Neural cell (in vitro differentiated cells): ENCODE measurements at regions not wholly inside any gene's neighbourhood (a gene's known extent, or its start where the extent isn't known, plus 50 kb on each side); places are given as distances from the start of the nearest gene placed in this dataset.

ENCODE experiments used
- H2AFZ ChIP-seq: fragments of 200-600, 300-800 bp; sonication (generic), shearing (Covaris generic); 2 replicates; pipeline ENCODE4 v1.6.0; 2014; ENCODE audit warnings: low read depth, mild to moderate bottlenecking, antibody characterized with exemption, low read length, moderate library complexity
- H3F3A ChIP-seq: fragments of 200-600 bp; shearing (Covaris generic); 2 replicates; pipeline ENCODE4 v1.6.1; 2016; ENCODE audit warnings: mild to moderate bottlenecking, moderate library complexity, mixed read lengths, antibody characterized with exemption, low read length; ENCODE audit not compliant: insufficient read depth, poor library complexity, severe bottlenecking
- H3K27ac ChIP-seq: fragments of 200-600, 300-800 bp; sonication (generic), shearing (Covaris generic); 2 replicates; pipeline ENCODE4 v1.5.1; 2014; ENCODE audit warnings: mild to moderate bottlenecking, low read length, moderate library complexity
- H3K27me3 ChIP-seq: fragments of 300-800, 200-600 bp; sonication (generic), shearing (Covaris generic); 2 replicates; pipeline ENCODE4 v1.6.0; 2014; ENCODE audit warnings: mild to moderate bottlenecking, low read depth, low read length, moderate library complexity; ENCODE audit not compliant: insufficient read depth
- H3K36me3 ChIP-seq: fragments of 300-800, 200-600 bp; sonication (generic), shearing (Covaris generic); 2 replicates; pipeline ENCODE4 v1.5.1; 2014; ENCODE audit warnings: mild to moderate bottlenecking, antibody characterized with exemption, low read length, moderate library complexity; ENCODE audit not compliant: insufficient read depth
- H3K4me2 ChIP-seq: fragments of 300-800, 200-600 bp; sonication (generic), shearing (Covaris generic); 2 replicates; pipeline ENCODE4 v1.6.0; 2014; ENCODE audit warnings: mild to moderate bottlenecking, low read length
- H3K4me3 ChIP-seq: fragments of 300-800, 200-600 bp; sonication (generic), shearing (Covaris generic); 2 replicates; pipeline ENCODE4 v1.5.1; 2014; ENCODE audit warnings: mild to moderate bottlenecking, low read length, moderate library complexity
- H3K79me2 ChIP-seq: fragments of 200-600 bp; shearing (Covaris generic); replicated peaks from 2 replicates; pipeline ENCODE4 v1.6.0; 2014; ENCODE audit warnings: mild to moderate bottlenecking, low read length, moderate library complexity; ENCODE audit not compliant: insufficient read depth
- H3K9ac ChIP-seq: fragments of 300-800, 200-600 bp; sonication (generic), shearing (Covaris generic); 2 replicates; pipeline ENCODE4 v1.6.1; 2016; ENCODE audit warnings: mild to moderate bottlenecking, low read length, mixed read lengths
- H3K9me2 ChIP-seq: fragments of 200-600 bp; shearing (Covaris generic); 2 replicates; pipeline ENCODE4 v1.6.1; 2016; ENCODE audit warnings: mild to moderate bottlenecking, low read length, mixed read lengths; ENCODE audit not compliant: insufficient read depth
- H3K9me3 ChIP-seq: fragments of 200-600, 300-800 bp; sonication (generic), shearing (Covaris generic); 2 replicates; pipeline ENCODE4 v1.6.1; 2016; ENCODE audit warnings: mild to moderate bottlenecking, mixed run types, low read length, moderate library complexity, mixed read lengths
- H4K20me1 ChIP-seq: fragments of 200-600 bp; shearing (Covaris generic); 2 replicates; pipeline ENCODE4 v1.6.1; 2016; ENCODE audit warnings: mild to moderate bottlenecking, mixed run types; ENCODE audit not compliant: insufficient read depth
- CTCF ChIP-seq: fragments of 450-650 bp; IDR thresholded peaks from 2 replicates; pipeline ENCODE4 v1.5.1; 2014; ENCODE audit warnings: antibody characterized with exemption, mild to moderate bottlenecking, moderate library complexity; ENCODE audit not compliant: poor library complexity, severe bottlenecking
- EP300 ChIP-seq: fragments of 450-650 bp; conservative IDR thresholded peaks from 2 replicates; pipeline ENCODE4 v1.6.1; 2014; ENCODE audit warnings: antibody characterized with exemption, mild to moderate bottlenecking, moderate library complexity; ENCODE audit not compliant: poor library complexity, severe bottlenecking
- EZH2 ChIP-seq: fragments of 200-600, 300-800 bp; shearing (Covaris generic), sonication (generic); IDR thresholded peaks from 2 replicates; pipeline ENCODE4 v1.6.1; 2014; ENCODE audit warnings: antibody characterized with exemption, low read length, borderline replicate concordance, mild to moderate bottlenecking; ENCODE audit not compliant: insufficient read depth, poor library complexity, severe bottlenecking
- MXI1 ChIP-seq: fragments of 450-650 bp; conservative IDR thresholded peaks from 2 replicates; pipeline ENCODE4 v1.6.1; 2014; ENCODE audit warnings: antibody characterized with exemption, mild to moderate bottlenecking; ENCODE audit not compliant: poor library complexity, severe bottlenecking
- POLR2AphosphoS5 ChIP-seq: IDR thresholded peaks from 2 replicates; pipeline ENCODE4 v1.6.1; 2012
- REST ChIP-seq: IDR thresholded peaks from 2 replicates; pipeline ENCODE4 v1.6.1; 2012; ENCODE audit warnings: borderline replicate concordance
- TAF1 ChIP-seq: IDR thresholded peaks from 2 replicates; pipeline ENCODE4 v1.6.1; 2012; ENCODE audit warnings: low read depth

- no peaks in the 10 kb centered on the region for H3K9me2 ChIP-seq
- no peak overlapping the region for H2AFZ ChIP-seq
- H4K20me1 ChIP-seq, result no peaks in the 10 kb centered on the region
- no peaks in the 10 kb centered on the region for H3K36me3 ChIP-seq
- no peaks in the 10 kb centered on the region for H3F3A ChIP-seq
- TF ChIP-seq EP300, result no peak
- no peak for TF ChIP-seq POLR2AphosphoS5
- TF ChIP-seq REST, result no peak
- no peak for TF ChIP-seq MXI1
- no peak for TF ChIP-seq TAF1
- TF ChIP-seq CTCF, result no peak
- no peaks in the 10 kb centered on the region for H3K79me2 ChIP-seq
- H3K4me3 ChIP-seq, result no peak overlapping the region
- no peak overlapping the region for H3K9ac ChIP-seq
- no peak overlapping the region for H3K4me2 ChIP-seq
- no peaks in the 10 kb centered on the region for H3K9me3 ChIP-seq
- no peaks in the 10 kb centered on the region for H3K27me3 ChIP-seq
- H3K27ac ChIP-seq, result no peak overlapping the region
These were observed 174.9 kb downstream of the IER5 start for GRCh38 chr1:181263444-181263843.

GRCh38 chr1:181264821-181265220 is 176.3 kb downstream of the IER5 start:
- Histone ChIP-seq H3K9me2 (no peaks in the 10 kb centered on the region), H3K4me3 (no peak overlapping the region), H2AFZ (no peak overlapping the region), H3K27me3 (no peaks in the 10 kb centered on the region), H3K4me2 (no peak overlapping the region), H3K79me2 (no peaks in the 10 kb centered on the region), H3K9me3 (no peaks in the 10 kb centered on the region), H3F3A (no peaks in the 10 kb centered on the region), H3K9ac (no peak overlapping the region), H3K27ac (no peak overlapping the region), H4K20me1 (no peaks in the 10 kb centered on the region), H3K36me3 (no peaks in the 10 kb centered on the region)
- no peak for TF ChIP-seq CTCF
- TF ChIP-seq MXI1, result no peak
- no peak for TF ChIP-seq POLR2AphosphoS5
- no peak for TF ChIP-seq EZH2
